GM18508 (cell line): ENCODE measurements at regions not wholly inside any gene's neighbourhood (a gene's known extent, or its start where the extent isn't known, plus 50 kb on each side); places are given as distances from the start of the nearest gene placed in this dataset.

Experiments used
- ATAC-seq: cut with Tn5 transposase; IDR thresholded peaks from one replicate; pipeline ENCODE4 v1.9.1; 2021; ENCODE audit warnings: moderate number of reproducible peaks; ENCODE audit not compliant: insufficient read depth, unreplicated experiment

DNA sequence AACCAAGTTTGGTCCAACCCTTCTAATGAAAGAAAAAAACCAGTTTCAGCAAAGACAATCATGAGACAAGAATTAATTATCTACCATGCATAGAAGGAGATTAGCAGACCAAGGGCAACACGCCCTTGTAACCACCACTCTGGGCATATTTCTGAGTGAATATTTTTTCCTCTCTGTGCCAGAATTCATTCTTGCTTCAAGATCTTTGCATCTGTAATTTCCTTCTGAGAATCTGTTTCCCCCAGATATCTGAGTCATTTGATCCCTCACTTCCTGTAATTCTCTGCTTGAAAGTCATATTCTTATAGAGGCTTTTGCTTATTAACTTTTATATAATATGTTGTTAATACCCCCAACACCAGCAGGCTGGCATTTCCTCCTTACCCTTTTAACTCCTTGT lies 243.7 kb downstream of the SLC16A7 start:
- no peak for ATAC-seq

DNA sequence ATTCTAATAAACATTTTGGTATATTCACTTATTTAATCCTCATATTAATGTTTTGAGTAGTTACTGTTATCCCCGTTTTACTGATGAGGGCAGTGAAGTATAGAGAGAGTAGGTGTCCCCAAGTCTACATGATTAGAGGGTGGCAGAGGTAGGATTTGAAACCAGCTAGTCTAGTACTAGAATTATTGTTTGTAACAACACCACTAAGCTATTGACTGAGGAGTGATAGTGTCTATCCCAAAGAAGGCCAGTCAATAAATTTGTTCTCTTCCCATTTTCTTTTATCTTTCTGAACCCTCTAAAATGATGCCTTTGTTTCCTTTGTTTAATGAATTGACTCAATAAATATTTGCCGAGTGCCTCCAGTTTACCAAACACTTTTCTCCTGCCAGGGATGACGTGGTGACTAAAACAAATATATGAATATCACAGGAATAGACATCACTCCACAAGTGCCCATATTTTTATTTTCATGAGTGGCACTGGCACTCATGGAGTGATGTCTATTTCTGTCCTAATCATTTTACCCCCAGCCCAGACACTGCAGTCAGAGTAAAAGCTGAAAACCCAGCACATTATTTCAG lies 247.5 kb downstream of the SLC16A7 start:
- no peak for ATAC-seq

DNA sequence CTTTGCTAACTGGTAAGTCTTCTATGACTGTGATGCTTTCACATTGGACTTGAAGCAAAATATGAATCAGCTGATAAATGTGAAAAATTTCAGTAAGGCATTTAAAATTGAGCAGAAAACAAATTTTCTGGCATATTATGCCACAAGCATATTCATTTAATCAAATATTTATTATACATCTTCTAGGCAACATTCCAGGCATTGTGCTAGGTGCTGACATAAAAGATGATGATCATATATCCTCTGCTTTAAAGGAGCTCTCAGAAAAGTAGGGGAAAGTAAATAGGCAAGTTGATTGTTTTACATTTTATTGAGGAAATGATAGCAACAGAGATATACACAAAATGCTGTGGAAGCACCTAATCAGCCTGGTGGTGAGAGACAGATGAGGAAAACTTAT lies 248.9 kb downstream of the SLC16A7 start:
- no peak for ATAC-seq

DNA sequence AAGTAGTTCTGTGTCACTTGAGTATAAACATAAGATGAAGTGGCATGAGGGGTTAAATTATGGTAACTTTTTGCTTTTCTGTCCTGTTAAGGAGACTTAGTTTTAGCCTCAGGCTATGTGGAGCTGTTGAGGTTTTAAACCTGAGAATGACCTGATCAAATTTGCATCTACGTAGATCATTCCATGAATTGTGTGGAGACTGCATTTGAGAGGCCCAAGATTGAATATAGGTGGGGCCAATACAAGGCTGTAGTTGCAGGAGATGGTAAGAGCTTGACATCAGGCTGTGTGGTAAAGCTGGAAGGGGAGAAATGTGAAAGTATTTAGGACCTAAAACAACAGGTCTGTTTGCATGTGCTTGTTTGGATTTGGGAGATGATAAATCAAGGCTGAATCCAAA lies 249.5 kb downstream of the SLC16A7 start:
- no peak for ATAC-seq

DNA sequence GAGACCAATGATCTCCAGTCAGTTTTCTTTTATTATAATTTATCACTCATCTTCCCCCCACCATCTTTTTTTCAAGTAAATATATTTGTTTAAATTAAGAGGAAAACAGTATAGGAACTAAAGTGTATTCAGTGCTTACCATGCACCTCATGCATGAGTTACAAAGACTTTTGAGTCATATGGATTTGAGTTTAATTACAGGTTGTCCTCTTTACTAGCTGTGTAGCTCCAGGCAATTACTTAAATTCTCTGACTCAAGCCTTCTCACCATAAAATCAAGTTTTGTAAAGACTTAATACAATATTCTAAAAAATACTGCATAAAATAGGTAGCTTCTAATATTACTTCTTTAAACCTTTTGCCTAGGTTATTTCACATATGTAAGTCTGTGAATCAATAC lies 251.3 kb downstream of the SLC16A7 start:
- no peak for ATAC-seq

DNA sequence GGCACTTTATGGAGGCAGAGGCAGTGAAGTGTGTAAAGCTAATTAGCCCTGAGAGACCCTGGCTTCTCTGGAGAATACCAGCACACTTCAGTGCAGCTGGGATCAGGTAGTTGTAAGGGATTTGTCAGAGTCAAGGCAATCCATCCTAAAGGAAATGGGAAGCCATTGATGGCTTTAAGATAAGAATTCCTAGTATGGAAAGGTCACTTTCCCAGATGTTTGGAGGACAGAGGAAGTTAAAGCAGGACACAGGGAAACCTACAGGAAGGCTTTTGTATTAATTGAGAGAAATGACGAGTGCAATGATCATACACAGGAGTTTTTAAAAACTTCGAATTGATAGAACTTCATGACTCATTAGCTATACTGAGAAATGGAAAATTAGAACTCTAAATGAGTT lies 254.4 kb downstream of the SLC16A7 start:
- no peak for ATAC-seq

DNA sequence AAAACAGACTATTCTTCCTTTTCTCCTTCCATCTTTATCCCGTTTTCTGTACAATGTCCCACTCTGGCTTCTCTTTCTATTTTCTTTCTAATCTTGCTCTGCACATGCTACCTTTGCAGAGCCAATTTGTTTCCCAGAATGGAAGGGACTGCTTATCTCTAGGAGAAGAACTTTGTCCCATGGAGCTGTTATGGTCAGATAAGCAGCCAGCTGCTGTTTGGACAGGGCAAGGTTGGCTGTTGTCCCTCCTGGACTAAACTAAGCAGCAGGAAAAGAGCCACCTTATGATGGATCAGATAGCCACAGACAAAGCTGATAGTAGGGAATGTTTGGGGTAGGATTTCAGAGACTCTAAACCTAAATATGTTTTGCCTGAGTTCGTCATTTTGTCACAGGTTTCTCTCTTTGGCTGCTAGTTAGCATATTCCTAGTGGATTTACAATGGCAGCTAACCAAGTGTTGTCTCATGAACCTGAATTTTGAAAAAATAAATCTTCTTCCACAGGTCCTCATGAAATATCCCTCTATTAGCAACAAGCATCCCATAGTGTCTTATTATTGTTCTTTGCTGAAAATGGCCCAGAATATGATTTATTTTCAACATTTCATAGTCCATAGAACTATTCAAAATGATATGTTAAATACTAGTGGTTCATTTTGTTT lies 262.8 kb downstream of the SLC16A7 start:
- ATAC-seq = no peak

DNA sequence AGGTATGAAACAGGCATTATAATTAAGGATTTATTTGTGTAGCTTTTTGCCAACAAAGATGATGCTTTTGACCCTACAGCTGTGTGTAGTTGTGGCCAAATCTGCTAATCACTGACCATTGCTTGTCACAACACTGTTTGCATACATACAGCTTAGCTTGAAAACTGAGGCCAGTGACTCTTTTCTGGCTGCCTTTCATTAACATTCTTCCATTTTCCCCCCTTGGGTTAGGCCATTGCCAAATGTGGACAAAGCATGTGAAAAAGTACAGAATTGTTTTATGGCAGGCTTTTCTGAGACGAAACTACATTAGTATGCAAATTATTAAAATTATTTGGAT lies 263.3 kb downstream of the SLC16A7 start:
- no peak for ATAC-seq

DNA sequence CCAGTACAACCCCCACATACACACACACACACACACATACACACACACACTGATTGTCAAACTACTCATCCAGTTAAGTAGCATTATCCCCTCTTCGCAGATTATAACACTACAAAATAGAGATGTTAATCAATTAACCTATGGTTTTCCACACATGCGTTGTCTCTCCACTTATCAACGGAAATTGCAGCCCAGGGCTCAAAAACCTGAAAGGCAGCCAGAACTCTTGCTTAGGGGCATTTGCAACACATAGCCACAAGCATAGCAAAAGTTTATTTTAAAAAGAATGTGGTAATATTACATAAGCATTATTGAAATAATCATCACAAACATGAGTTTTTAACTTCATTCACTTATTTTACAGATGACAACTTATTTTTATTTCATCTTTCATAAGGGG lies 265.8 kb downstream of the SLC16A7 start:
- ATAC-seq = no peak

DNA sequence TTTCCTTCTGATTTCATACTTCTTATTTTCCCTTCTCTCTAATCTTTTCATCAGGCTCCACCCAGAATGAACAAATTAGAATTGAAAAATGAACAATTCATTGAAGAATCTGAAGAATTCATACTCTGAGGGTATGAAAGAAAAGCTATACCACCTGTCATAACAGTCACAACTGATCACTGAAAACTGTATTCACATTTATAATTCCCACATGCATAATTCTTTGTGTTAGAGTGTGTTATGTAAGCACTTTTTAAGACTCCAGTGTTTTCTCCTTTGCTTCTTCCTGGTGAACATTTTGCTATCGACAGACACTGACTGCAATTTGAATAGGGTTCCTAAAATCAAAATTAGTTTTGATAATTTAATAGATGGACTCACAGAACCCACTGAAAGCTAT lies 271.2 kb downstream of the SLC16A7 start:
- no peak for ATAC-seq

DNA sequence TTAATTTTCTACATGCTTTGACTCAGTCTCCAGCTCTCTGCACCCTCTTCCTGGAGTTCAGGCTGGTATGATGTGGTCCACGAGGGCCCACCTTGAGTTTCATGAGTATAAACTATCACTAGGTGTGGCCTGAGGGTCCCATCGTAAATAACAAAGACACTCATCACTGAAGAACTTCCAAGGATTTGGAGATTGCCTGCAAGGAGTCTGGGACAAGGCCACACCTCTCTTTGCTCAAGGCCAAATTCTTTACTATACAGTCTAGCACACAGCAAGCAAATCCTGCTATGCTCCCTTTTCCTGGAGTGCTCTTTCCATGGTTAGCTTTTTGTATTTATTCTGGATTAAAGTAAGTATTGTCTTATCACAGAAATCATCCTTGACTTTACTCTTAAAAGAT lies 271.9 kb downstream of the SLC16A7 start:
- no peak for ATAC-seq

DNA sequence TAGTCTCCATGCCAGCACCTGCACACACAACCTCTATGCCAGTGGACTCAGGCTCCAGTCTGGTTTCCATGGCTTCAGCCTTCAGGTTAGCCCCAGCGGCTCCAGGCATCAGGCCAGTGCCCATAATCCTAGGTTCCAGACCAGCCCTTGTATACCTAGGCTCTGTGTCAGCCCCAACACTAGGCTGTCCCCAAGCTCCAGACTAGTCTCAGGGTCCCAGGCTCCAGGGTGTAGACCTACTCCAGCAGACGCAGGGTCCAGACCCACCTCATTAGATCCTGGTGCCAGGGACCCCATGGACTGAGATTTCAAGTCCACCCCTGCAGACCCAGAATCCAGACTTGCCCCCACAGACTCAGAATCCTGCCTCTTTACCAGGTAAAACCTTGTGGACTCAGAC lies 275.9 kb downstream of the SLC16A7 start:
- no peak for ATAC-seq

DNA sequence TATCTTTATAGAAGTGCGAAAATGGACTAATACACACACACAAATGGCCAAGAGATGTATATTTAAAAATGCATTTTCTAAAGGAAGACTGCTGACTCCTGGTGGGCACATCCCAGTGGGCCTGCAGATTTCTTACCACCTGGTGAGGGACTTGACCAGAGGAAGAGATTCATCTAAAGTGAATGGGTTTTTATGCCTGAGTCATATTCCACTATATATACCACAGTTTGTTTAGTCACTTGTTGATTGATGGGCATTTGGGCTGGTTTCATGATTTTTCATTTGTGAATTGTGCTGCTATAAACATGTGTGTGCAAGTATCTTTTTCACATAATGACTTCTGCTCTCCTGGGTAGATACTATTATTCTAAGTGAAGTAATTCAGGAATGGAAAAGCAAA lies 277.3 kb downstream of the SLC16A7 start:
- no peak for ATAC-seq

DNA sequence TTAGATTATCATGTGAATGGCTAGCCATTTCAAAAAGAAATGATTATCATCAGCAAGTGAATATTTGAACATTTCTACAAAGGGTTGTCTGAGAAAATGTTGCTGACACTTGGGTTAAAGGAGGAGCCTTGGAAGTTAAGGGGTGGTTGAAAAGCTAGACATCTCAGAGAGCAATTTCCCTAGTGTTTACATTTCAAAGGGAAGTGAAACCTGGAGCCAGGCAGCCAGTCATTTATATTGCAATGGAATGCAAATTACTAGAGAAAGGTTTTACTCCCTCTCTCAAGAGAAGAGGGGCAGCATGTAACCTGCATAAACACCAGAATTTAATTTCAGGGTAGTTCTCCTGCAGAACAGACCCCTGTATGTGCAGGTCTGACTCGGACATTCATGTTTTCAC lies 279.0 kb downstream of the SLC16A7 start:
- no peak for ATAC-seq

DNA sequence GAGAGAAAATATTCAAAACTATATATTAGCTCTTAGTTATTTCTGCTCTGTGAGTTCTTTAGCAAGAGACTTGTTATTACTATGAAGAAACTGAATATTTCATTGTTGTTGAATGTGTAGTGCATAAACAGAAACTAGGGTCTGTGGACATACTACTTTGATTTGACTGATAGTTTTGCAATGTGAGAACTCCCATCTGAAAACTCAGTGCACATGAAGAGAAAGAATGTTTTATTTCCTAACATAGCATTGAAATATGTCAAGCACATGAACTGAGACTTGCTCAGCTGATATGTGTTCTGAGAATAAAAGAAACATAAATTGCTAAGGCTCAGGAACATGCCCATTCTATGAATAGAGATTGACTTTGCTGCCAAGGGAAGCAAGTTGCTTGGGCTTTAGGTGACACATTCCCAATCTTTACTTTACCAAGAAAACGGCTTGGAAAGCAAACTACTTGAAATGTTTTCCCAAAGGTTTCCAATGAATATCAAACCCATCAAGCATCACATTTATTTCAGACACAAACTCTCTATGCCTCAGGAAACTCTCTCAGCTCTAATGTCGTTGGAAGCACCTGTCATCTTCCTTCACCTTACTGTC lies 290.4 kb downstream of the SLC16A7 start:
- no peak for ATAC-seq

DNA sequence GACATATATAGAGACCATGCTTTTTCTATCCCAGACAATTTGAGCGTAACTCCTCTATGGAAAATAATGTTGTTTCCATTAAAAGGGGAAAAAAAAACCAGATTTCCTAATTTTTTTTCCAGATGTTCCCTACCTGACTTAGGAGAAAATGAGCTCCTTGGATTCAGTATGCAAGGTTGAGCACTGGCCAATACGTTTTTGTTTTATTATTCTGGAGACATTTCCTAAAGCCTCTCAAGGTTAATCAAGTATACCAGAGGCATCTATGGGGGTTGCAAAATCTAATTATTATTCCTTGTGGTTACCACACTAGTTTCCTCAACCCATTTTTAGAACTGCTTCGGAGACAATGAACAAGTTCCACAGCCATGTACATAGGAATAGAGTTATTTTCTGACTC lies 291.3 kb downstream of the SLC16A7 start:
- no peak for ATAC-seq

DNA sequence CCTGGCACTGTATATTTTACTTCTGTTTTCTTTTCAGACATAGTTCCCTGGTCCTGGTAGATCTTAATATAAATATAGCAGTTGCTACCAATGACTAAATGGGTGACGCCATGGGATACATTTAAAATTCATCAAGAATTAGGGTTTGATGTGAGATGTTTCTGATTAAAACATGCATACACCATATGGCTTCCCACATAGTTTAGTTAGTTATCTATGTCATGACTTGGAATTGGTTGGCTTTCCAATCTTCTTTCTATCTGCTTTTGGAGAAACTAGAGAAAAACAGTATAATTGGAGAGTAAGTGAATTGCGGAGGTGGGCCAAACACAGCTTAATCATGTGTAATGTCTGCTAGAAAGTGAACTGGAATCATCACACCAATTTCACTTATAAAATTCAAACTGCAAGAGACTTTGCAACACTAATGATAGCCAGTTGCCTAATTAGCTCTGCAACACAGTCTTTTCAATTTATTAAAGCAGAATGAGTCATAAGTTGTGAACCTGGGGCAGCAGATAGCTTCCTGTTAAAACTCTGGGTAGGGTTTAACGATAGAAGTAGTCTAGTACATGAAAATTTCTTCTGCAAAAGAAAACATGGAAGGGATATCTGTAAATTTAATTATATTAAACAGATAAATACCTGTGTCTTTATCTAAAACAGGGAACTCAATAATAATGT lies 295.2 kb downstream of the SLC16A7 start:
- no peak for ATAC-seq

DNA sequence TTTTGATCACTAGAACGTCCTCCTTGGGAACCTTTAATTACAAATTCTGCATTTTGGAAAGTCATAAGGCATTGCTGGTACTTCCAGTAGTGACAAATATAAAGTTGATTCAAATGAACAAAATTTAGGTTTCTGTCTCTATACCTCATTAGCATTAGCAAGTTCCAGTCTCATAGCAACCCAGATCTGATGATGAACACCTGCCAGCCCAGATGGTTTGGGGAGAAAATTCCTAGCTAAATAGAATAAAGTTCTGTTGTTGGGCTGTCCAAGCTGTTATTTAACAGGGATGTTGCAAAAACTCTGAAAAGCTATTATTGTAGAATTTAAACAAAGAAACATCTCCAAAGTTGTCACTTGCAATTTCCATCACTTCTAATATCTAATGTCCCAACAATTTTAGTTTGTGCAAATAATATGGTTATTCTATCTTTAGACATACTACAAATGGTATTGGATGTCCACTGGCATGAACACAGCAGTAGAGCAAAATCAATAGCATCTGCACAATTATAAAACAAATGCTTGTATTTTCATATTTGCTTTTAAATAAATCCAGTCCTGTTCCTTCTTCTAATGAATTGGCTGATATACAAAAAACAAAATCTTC lies 299.4 kb downstream of the SLC16A7 start:
- no peak for ATAC-seq

DNA sequence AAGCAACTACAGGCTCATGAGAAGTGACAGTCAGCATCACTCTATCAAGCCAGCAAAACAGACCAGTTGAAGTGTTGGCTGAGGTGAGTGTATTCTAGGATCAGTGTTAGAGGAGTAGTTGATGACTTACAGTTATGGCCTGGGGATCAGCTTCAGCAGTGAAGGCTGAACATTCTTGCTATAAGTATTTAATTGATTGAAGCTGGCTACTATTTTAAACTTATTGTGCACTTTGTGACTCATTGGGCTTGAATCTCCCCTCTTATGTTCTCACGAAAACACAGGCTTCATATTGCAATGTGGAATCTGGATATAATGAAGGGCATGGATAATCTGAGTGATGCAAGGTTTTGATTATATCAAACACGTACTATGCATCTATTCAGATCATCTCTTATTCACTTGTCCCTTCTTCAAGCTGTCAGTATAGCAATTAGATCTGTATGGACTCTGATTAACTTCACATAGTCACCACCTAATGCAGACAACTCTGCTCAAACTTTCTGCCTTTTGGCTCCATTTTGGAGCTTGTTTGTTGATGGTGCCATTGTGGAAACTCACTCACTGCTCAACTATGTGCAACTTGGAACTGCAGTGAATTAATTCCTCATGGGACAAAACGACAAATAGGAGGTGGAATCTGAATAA lies 309.2 kb downstream of the SLC16A7 start:
- no peak for ATAC-seq

DNA sequence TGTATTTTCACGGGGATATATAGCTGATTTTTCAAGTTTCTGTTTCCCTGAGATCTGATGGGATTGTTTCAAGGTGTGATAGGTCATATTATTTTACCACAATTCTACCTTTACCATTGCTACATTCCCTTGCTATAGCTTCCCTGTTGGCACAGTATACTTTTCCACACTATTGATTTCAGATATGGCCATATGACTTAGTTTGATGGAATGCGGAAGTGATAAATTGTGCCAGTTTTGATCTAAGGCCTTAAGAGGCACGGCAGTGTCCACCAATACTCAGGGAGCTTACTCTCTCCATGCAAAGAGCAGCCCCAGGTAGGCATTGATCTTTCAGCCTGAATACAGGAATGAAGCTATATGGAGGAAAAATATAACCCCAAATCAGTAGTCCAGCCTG lies 315.7 kb downstream of the SLC16A7 start:
- no peak for ATAC-seq

DNA sequence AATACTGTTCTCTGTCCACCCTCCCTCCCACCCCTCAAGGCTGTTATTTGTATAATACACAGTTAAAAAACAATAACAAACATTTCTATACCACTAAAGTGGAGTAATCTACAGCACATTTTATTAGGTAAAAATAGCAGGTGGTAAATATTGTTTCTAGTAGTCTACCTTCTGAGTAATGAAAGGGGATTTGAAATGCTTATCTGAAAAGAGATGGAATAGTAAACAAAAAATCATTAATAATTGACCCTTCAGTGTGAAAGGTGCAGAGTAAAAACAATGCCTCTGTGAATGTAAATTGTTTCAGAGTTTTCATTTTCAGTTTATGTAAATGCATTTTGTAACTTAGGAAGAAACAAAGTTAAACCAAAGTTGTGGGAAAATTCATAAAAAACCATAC lies 321.2 kb downstream of the SLC16A7 start:
- ATAC-seq = no peak
